Gastroesophageal sphincter (tissue), 4 donors: ENCODE measurements at regions not wholly inside any gene's neighbourhood (a gene's known extent, or its start where the extent isn't known, plus 50 kb on each side); places are given as distances from the start of the nearest gene placed in this dataset.

Experiments used
- ATAC-seq: fragments of 150-250 bp; one replicate; pipeline ENCODE4 v1.9.1; 2016; ENCODE audit warnings: mild to moderate bottlenecking, moderate library complexity
- H3K27ac ChIP-seq, 4 donors: fragments of 200-600 bp; sonication (generic) in 3 of 4; 1 replicate in 3 of 4; 2 replicates in 1 of 4; pipeline ENCODE4 v1.5.1; 2016 to 2019
- H3K27me3 ChIP-seq: fragments of 200-600 bp; sonication (generic); one replicate; pipeline ENCODE4 v1.5.1; 2019
- H3K36me3 ChIP-seq, 2 donors: fragments of 200-600 bp; sonication (generic); one replicate each; pipeline ENCODE4 v1.5.1; 2019; ENCODE audit warnings: control low read depth in 1 of 2
- H3K4me1 ChIP-seq, 3 donors: fragments of 200-600 bp; sonication (generic); 1 replicate in 2 of 3; 2 replicates in 1 of 3; pipeline ENCODE4 v1.5.1; 2016 to 2019; ENCODE audit warnings: control low read depth in 2 of 3
- H3K4me3 ChIP-seq, 2 donors: fragments of 200-600 bp; sonication (generic); one replicate each; pipeline ENCODE4 v1.5.1; 2019; ENCODE audit warnings: mild to moderate bottlenecking in 1 of 2, moderate library complexity in 1 of 2
- H3K9me3 ChIP-seq, 3 donors: fragments of 200-600 bp; sonication (generic); one replicate each; pipeline ENCODE4 v1.5.1; 2017 to 2019; ENCODE audit warnings: control low read depth in 2 of 3
- EP300 ChIP-seq: sonication (generic); formaldehyde crosslinking; IDR thresholded peaks from one replicate; pipeline ENCODE4 v1.6.1; 2017; ENCODE audit warnings: antibody characterized with exemption, mild to moderate bottlenecking
- POLR2A ChIP-seq, 2 donors: fragments of 450-650 bp; IDR thresholded peaks; one replicate each; pipeline ENCODE4 v1.6.1; 2017; ENCODE audit warnings: antibody characterized with exemption in 2 of 2, mild to moderate bottlenecking in 2 of 2, moderate library complexity in 1 of 2
- POLR2AphosphoS5 ChIP-seq: sonication (generic); formaldehyde crosslinking; IDR thresholded peaks from one replicate; pipeline ENCODE4 v1.6.1; 2017; ENCODE audit warnings: antibody characterized with exemption
- WGBS, 2 donors: methylation state at CpG; one replicate each; pipeline ENCODE4 v1.1.5; 2018; ENCODE audit warnings: low coverage in 1 of 2; 5-methylcytosine and 5-hydroxymethylcytosine counted together
- TF ChIP-seq, protein P1 (sequence below), 4 experiments: fragments of 200-600 bp in 2 of 4; fragments of 450-650 bp in 2 of 4; sonication (generic) in 1 of 4; IDR thresholded peaks; one replicate each; pipeline ENCODE4 v1.5.1; 2017 to 2019; ENCODE audit warnings: antibody characterized with exemption in 4 of 4, mild to moderate bottlenecking in 2 of 4, moderate library complexity in 2 of 4

DNA sequence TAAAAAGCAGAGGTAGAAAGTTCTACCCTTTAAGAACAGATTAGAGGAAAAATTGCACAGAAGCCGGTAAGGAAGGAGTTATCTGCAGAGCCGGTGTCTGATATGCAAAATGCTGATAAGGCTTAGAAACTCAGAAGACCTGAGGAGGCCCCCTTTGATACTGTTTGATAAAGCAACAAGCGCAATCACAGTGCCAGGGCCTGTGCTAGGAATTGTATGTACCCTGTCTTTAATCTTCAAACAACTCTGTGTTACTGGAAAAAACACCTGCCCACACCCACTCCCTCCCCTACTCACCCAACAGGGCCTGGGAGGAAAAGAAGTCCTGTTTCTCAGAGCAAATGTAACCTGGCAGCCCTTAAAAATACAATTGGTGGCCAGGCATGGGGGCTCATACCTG lies 112.7 kb upstream of the FUT8 start:
- no peaks in the 10 kb centered on the region for H3K4me1 ChIP-seq
- H3K9me3 ChIP-seq = no peaks in the 10 kb centered on the region
- TF ChIP-seq, protein P1, sequence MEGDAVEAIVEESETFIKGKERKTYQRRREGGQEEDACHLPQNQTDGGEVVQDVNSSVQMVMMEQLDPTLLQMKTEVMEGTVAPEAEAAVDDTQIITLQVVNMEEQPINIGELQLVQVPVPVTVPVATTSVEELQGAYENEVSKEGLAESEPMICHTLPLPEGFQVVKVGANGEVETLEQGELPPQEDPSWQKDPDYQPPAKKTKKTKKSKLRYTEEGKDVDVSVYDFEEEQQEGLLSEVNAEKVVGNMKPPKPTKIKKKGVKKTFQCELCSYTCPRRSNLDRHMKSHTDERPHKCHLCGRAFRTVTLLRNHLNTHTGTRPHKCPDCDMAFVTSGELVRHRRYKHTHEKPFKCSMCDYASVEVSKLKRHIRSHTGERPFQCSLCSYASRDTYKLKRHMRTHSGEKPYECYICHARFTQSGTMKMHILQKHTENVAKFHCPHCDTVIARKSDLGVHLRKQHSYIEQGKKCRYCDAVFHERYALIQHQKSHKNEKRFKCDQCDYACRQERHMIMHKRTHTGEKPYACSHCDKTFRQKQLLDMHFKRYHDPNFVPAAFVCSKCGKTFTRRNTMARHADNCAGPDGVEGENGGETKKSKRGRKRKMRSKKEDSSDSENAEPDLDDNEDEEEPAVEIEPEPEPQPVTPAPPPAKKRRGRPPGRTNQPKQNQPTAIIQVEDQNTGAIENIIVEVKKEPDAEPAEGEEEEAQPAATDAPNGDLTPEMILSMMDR (IDR thresholded peaks at IDR 0.05) = no peak
- TF ChIP-seq POLR2AphosphoS5 (no peak), EP300 (no peak), POLR2A (IDR thresholded peaks at IDR 0.05) (no peak)
- no peak overlapping the region for H3K4me3 ChIP-seq
- 87 to 89% methylated on average over 3 of the region's 3 CpGs for WGBS, 2 donors
- no peaks in the 10 kb centered on the region for H3K27me3 ChIP-seq
- no peaks in the 10 kb centered on the region for H3K36me3 ChIP-seq
- no peak for ATAC-seq
- H3K27ac ChIP-seq = no peak overlapping the region

DNA sequence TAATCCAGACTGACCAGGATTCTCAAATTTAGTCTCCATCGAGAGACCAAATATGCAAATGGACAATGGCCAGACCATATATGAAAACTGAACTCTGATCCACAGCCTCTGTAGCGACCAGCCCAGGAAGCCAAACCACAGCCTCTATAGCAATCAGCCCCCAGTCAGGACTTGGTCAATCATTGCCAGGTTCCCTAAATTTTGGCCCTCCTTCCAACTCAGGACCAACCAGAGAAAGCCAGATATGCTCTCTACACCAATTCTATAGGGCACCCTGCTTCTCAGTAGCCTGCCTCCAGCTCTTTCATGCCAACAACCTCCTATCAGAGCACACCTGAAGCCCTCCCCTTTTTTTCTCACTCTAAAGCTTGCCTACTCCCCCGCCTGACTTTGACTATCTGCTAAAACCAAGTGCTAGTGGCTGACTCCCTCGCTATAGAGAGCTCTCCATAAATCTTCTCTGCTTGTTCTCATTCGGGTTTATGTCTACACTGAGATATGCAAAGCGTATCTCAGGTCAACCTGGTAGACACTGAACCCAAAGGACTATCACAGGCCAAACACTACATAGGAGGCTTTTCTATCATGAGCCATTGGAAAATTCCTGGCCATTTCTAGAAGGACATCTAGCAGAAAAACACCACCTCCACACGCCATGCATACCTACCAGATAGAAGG lies 110.5 kb upstream of the FUT8 start:
- 83 to 100% methylated on average over 2 to 4 of the region's 7 CpGs for WGBS, 2 donors
- H3K9me3 ChIP-seq = no peaks in the 10 kb centered on the region
- no peaks in the 10 kb centered on the region for H3K36me3 ChIP-seq
- TF ChIP-seq EP300 (no peak), POLR2AphosphoS5 (no peak), POLR2A (IDR thresholded peaks at IDR 0.05) (no peak)
- TF ChIP-seq, protein P1 (IDR thresholded peaks at IDR 0.05) = no peak
- no peaks in the 10 kb centered on the region for H3K4me1 ChIP-seq
- H3K4me3 ChIP-seq = no peak overlapping the region
- ATAC-seq = no peak
- no peaks in the 10 kb centered on the region for H3K27me3 ChIP-seq
- H3K27ac ChIP-seq = no peak overlapping the region

DNA sequence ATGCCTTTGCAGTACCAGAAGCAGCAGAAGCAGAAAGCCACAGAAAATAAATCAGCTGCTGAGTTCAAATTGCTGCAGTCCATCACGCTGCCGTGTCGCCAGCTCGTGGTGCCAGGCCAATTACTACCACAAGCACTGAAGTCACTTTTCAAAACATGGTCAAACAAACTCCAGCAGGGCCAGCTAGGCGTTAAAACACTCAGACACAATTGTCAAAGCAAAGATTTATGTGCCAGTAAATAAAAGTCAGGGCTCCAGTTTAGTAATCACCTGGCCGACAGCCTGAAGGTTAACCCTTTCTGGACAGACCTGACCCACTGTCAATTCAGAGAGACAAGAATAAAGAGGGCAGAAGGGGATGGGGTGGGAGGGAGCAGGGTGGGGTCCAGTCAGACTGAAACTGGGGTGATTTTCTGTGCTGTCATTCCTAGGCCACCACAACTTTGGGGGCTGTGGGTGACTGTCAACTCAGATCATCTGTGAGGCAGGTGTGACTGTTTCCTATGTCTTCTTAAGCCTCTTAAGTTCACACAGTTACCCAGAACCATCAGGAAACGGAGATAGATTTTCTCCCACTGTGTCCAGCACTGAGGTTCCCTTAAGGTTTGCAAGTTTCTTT lies 109.8 kb upstream of the FUT8 start:
- no peak overlapping the region for H3K27ac ChIP-seq
- H3K27me3 ChIP-seq = no peaks in the 10 kb centered on the region
- H3K9me3 ChIP-seq = no peaks in the 10 kb centered on the region
- 50 to 54% methylated on average over 2 to 7 of the region's 7 CpGs for WGBS, 2 donors
- ATAC-seq = no peak
- no peaks in the 10 kb centered on the region for H3K36me3 ChIP-seq
- H3K4me1 ChIP-seq = no peaks in the 10 kb centered on the region
- no peak overlapping the region for H3K4me3 ChIP-seq
- TF ChIP-seq, protein P1 (IDR thresholded peaks at IDR 0.05) = no peak
- TF ChIP-seq POLR2A (IDR thresholded peaks at IDR 0.05) = no peak
- TF ChIP-seq POLR2AphosphoS5 = no peak
- no peak for TF ChIP-seq EP300

DNA sequence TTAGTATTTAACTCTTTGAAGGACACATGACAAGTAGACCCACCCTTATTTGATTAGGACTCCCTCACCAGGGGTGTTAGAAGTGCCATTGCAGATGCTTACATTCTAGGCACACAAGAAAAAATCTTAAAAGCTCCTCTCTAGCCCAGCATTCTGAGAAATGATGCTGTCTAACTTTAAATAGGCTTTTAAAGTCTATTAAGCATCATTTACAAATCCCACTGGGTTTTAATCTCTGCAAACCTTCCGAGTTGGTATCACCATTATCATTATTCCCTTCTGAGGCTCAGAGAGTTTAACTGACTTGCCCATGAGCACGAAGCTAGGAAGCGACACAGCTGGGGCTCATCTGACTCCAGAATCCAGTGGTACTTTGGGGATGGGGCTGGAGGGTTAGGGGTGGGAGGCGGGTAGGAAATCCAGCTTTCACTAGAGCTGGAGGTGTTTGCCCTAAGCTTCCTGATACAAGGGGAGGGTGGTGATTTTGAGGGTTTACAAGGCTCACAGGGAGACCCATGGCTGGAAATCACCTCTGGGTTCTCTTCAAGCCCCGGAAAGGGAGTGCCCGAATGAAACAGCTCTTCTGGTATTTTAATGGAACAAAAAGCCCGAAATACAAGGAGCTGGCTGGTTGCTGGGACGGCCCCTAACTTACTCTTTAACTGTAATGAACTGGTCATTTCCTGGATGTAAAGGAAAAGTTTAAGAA lies 109.2 kb upstream of the FUT8 start:
- TF ChIP-seq POLR2AphosphoS5 (no peak), POLR2A (IDR thresholded peaks at IDR 0.05) (no peak), EP300 (no peak)
- TF ChIP-seq, protein P1 (IDR thresholded peaks at IDR 0.05) = no peak
- Histone ChIP-seq H3K36me3 (no peaks in the 10 kb centered on the region), H3K27ac (no peak overlapping the region), H3K27me3 (no peaks in the 10 kb centered on the region), H3K9me3 (no peaks in the 10 kb centered on the region), H3K4me3 (no peak overlapping the region), H3K4me1 (no peaks in the 10 kb centered on the region)
- 45 to 46% methylated on average over 5 of the region's 8 CpGs for WGBS, 2 donors
- no peak for ATAC-seq

DNA sequence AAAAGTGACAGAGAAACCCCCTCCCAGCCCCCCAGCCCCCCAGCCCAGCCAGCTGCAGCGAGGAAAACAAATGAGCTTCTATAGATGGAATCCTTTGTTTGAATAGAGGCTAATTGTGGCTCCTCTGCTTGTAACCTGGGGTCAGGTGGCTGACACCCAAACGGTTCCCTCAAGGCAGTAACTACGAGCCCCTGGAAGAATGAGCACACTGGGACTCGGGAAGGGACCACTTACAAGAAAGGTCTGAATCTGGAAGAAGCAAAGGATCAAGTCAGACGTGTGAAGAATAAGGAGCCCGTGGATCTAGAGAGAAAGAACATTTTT lies 108.7 kb upstream of the FUT8 start:
- no peak for ATAC-seq
- Histone ChIP-seq H3K9me3 (no peaks in the 10 kb centered on the region), H3K4me3 (no peak overlapping the region), H3K27ac (no peak overlapping the region), H3K27me3 (no peaks in the 10 kb centered on the region), H3K4me1 (no peaks in the 10 kb centered on the region), H3K36me3 (no peaks in the 10 kb centered on the region)
- no peak for TF ChIP-seq POLR2A (IDR thresholded peaks at IDR 0.05)
- TF ChIP-seq EP300 = no peak
- TF ChIP-seq, protein P1 (IDR thresholded peaks at IDR 0.05) = no peak
- no peak for TF ChIP-seq POLR2AphosphoS5
- WGBS, 2 donors = 54 to 59% methylated on average over 4 to 5 of the region's 6 CpGs
